ENCODE measurements at regions not wholly inside any gene's neighbourhood (a gene's known extent, or its start where the extent isn't known, plus 50 kb on each side); places are given as distances from the start of the nearest gene placed in this dataset.

GRCh38 chr1:192918259-192918658, 109.4 kb downstream of the RGS2 start:
- no peak for TF ChIP-seq CTCF (IDR thresholded peaks at IDR 0.05)
- no peak for TF ChIP-seq POLR2A (IDR thresholded peaks at IDR 0.05)
